ENCODE measurements at regions not wholly inside any gene's neighbourhood (a gene's known extent, or its start where the extent isn't known, plus 50 kb on each side); places are given as distances from the start of the nearest gene placed in this dataset.

GRCh38 chr10:33109384-33109783 lies 151.4 kb upstream of the ITGB1 start:
- Mint-ChIP-seq H3K9me3 (peaks cover 4% of the 10 kb centered on the region), H3K27me3 (peaks cover 8% of the 10 kb centered on the region), H3K4me1 (ENCODE audit: unreplicated experiment) (peaks cover 23% of the 10 kb centered on the region), H3K4me3 (no peak overlapping the region), H3K27ac (no peak overlapping the region), H3K36me3 (no peaks in the 10 kb centered on the region)
- DNase-seq (ENCODE audit: extremely low spot score, unreplicated experiment), result no peak
- TF ChIP-seq, protein P1, sequence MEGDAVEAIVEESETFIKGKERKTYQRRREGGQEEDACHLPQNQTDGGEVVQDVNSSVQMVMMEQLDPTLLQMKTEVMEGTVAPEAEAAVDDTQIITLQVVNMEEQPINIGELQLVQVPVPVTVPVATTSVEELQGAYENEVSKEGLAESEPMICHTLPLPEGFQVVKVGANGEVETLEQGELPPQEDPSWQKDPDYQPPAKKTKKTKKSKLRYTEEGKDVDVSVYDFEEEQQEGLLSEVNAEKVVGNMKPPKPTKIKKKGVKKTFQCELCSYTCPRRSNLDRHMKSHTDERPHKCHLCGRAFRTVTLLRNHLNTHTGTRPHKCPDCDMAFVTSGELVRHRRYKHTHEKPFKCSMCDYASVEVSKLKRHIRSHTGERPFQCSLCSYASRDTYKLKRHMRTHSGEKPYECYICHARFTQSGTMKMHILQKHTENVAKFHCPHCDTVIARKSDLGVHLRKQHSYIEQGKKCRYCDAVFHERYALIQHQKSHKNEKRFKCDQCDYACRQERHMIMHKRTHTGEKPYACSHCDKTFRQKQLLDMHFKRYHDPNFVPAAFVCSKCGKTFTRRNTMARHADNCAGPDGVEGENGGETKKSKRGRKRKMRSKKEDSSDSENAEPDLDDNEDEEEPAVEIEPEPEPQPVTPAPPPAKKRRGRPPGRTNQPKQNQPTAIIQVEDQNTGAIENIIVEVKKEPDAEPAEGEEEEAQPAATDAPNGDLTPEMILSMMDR (conservative IDR thresholded peaks at IDR 0.05), result no peak

DNA sequence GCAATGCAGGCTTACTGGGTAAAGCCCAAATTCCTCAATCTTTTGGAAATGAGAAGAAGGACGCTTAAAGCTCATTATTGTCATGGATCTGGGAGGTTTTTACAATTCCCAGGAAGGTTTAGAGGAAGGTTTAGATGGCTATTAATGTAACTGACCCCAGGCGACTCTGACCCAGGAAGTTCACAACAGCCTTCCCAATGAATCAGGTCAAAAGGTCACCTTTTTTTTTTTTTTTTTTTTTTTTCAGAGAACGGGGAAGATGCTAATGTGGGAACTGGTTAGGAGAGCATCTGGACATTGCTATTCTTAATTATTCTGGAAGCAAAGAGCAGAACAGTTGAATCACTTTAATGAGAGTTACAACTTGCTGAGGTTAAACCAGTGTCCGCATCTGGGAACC lies 149.9 kb upstream of the ITGB1 start:
- Mint-ChIP-seq H3K4me1 (ENCODE audit: unreplicated experiment) (peaks cover 14% of the 10 kb centered on the region), H3K27ac (no peak overlapping the region), H3K9me3 (peaks cover 7% of the 10 kb centered on the region), H3K4me3 (no peak overlapping the region), H3K27me3 (peaks cover 8% of the 10 kb centered on the region), H3K36me3 (no peaks in the 10 kb centered on the region)
- no peak for DNase-seq (ENCODE audit: extremely low spot score, unreplicated experiment)
- TF ChIP-seq, protein P1 (conservative IDR thresholded peaks at IDR 0.05), result no peak

DNA sequence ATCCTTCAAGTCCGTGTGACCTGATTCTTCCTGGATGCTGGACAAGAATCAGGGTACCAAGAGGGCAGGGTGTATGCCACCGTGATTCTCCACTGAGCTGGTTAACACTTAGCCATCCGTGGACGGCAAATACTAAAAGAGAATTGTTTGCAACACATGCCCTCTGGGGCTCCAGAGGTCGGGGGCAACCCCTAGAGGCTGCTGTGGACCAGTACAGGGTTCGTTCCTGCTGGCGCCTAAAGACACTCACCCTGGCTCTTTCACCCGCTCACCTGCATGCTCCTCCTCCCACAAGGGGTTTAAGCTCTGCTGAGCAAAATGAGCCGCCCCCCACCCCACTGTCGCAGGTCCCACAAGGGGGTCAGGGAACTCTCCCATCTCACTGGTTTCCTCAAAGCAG lies 148.7 kb upstream of the ITGB1 start:
- Mint-ChIP-seq H3K27ac (no peak overlapping the region), H3K9me3 (peaks cover 7% of the 10 kb centered on the region), H3K4me3 (no peak overlapping the region), H3K36me3 (no peaks in the 10 kb centered on the region), H3K27me3 (peaks cover 8% of the 10 kb centered on the region), H3K4me1 (ENCODE audit: unreplicated experiment) (peaks cover 14% of the 10 kb centered on the region)
- no peak for DNase-seq (ENCODE audit: extremely low spot score, unreplicated experiment)
- TF ChIP-seq, protein P1 (conservative IDR thresholded peaks at IDR 0.05), result no peak

GRCh38 chr10:33103863-33104379 lies 145.9 kb upstream of the ITGB1 start:
- Mint-ChIP-seq H3K27me3 (peaks cover 8% of the 10 kb centered on the region), H3K4me1 (ENCODE audit: unreplicated experiment) (no peaks in the 10 kb centered on the region), H3K4me3 (no peak overlapping the region), H3K36me3 (no peaks in the 10 kb centered on the region), H3K9me3 (peaks cover 7% of the 10 kb centered on the region), H3K27ac (no peak overlapping the region)
- no peak for DNase-seq (ENCODE audit: extremely low spot score, unreplicated experiment)
- TF ChIP-seq, protein P1 (conservative IDR thresholded peaks at IDR 0.05), result no peak

DNA sequence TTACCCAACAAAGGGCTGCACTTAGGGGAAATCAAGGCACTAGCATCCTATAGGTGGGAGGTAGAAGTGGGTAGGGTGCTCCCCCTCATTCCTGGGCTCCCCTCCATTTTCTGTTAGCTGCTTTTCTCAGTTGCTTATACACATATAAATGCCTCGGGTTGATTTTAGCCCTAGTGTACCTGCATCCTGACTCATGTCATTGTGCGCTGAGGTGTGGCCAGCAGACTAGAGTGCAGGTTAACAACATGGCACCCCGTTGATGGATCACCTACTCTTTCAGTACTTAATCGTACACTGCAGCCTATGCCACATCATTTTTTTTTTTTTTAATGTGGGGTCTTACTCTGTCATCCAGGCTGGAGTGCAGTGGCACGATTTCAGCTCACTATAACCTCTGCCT lies 144.0 kb upstream of the ITGB1 start:
- no peak overlapping the region for H3K27ac Mint-ChIP-seq
- H3K4me3 Mint-ChIP-seq, result no peak overlapping the region
- H3K27me3 Mint-ChIP-seq, result no peaks in the 10 kb centered on the region

More for the DNA sequence above, 144.0 kb upstream of the ITGB1 start:
- H3K9me3 Mint-ChIP-seq, result peaks cover 7% of the 10 kb centered on the region
- no peaks in the 10 kb centered on the region for H3K4me1 Mint-ChIP-seq (ENCODE audit: unreplicated experiment)
- DNase-seq (ENCODE audit: extremely low spot score, unreplicated experiment), result no peak
- H3K36me3 Mint-ChIP-seq, result peaks cover under 1% of the 10 kb centered on the region
- TF ChIP-seq, protein P1 (conservative IDR thresholded peaks at IDR 0.05), result no peak
